Bronchial epithelial cell (primary cell): ENCODE measurements at regions not wholly inside any gene's neighbourhood (a gene's known extent, or its start where the extent isn't known, plus 50 kb on each side); places are given as distances from the start of the nearest gene placed in this dataset.

Source experiments
- DNase-seq: peaks from one replicate; pipeline ENCODE4 v3.0.0-alpha.2; 2010; ENCODE audit warnings: low read depth
- FAIRE-seq: peaks from 2 replicates; lab custom pipeline; 2011; peaks lifted over from hg19 to GRCh38; lab: Jason Lieb, UNC
- H3K27me3 ChIP-seq: 2 replicates; pipeline ENCODE4 v1.5.1; 2011; ENCODE audit warnings: low read length; ENCODE audit not compliant: control insufficient read depth, insufficient read depth
- H3K36me3 ChIP-seq: 2 replicates; pipeline ENCODE4 v1.5.1; 2011; ENCODE audit warnings: low read length; ENCODE audit not compliant: control insufficient read depth, insufficient read depth
- H3K4me3 ChIP-seq: 2 replicates; pipeline ENCODE4 v1.5.1; 2011; ENCODE audit warnings: mild to moderate bottlenecking, low read depth, low read length, control low read depth
- TF ChIP-seq, protein P1 (sequence below): IDR thresholded peaks from 2 replicates; pipeline ENCODE4 v1.5.1; 2011; ENCODE audit warnings: mild to moderate bottlenecking, moderate library complexity, low read length, control low read depth, inconsistent platforms; ENCODE audit not compliant: insufficient read depth, severe bottlenecking

GRCh38 chr4:24003496-24003895 is 113.6 kb upstream of the PPARGC1A start:
- DNase-seq (no peak), FAIRE-seq (no peak)
- Histone ChIP-seq H3K4me3 (no peak overlapping the region), H3K27me3 (no peaks in the 10 kb centered on the region), H3K36me3 (no peaks in the 10 kb centered on the region)
- TF ChIP-seq, protein P1, sequence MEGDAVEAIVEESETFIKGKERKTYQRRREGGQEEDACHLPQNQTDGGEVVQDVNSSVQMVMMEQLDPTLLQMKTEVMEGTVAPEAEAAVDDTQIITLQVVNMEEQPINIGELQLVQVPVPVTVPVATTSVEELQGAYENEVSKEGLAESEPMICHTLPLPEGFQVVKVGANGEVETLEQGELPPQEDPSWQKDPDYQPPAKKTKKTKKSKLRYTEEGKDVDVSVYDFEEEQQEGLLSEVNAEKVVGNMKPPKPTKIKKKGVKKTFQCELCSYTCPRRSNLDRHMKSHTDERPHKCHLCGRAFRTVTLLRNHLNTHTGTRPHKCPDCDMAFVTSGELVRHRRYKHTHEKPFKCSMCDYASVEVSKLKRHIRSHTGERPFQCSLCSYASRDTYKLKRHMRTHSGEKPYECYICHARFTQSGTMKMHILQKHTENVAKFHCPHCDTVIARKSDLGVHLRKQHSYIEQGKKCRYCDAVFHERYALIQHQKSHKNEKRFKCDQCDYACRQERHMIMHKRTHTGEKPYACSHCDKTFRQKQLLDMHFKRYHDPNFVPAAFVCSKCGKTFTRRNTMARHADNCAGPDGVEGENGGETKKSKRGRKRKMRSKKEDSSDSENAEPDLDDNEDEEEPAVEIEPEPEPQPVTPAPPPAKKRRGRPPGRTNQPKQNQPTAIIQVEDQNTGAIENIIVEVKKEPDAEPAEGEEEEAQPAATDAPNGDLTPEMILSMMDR = no peak

DNA sequence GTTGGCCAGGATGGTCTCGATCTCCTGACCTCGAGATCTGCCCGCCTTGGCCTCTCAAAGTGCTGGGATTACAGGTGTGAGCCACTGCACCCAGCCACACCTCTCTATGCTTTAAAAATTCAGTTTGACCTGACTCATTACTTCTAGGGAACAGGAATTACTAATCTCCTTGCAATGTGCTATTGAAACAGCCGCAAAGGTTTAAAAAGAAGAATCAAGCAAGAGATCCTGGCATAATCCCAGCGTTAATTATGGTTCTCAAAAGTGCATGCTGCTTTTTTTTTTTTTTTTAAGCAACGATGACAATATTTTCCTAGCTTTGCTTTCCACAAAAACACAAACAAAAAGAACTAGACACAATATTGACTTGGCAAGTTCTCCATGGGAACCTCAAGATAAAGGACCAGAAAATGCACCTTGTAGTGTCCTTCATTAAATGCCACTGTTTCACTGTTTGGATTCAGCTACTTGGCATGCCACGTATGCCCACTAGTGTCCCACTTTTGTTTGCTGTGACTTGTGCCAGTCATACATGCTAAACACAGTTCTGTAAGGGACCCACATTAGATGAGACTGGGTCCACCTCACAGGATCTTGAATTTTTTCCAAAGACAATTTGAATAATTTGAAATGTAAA is 112.6 kb upstream of the PPARGC1A start:
- no peak for FAIRE-seq

GRCh38 chr4:24001486-24002329 is 111.9 kb upstream of the PPARGC1A start:
- Histone ChIP-seq H3K36me3 (no peaks in the 10 kb centered on the region), H3K4me3 (no peak overlapping the region), H3K27me3 (no peaks in the 10 kb centered on the region)
- TF ChIP-seq, protein P1 = no peak
- DNase-seq (no peak), FAIRE-seq (no peak)

More for the DNA sequence above, 112.6 kb upstream of the PPARGC1A start:
- Histone ChIP-seq H3K4me3 (no peak overlapping the region), H3K36me3 (no peaks in the 10 kb centered on the region), H3K27me3 (no peaks in the 10 kb centered on the region)
- DNase-seq = peak; percentile 59
- TF ChIP-seq, protein P1 = no peak

GRCh38 chr4:24000470-24000831 is 110.6 kb upstream of the PPARGC1A start:
- TF ChIP-seq, protein P1 = no peak
- H3K27me3 ChIP-seq = no peaks in the 10 kb centered on the region
- no peak for FAIRE-seq
- H3K36me3 ChIP-seq = no peaks in the 10 kb centered on the region
- no peak overlapping the region for H3K4me3 ChIP-seq
- no peak for DNase-seq

- FAIRE-seq = no peak
- no peaks in the 10 kb centered on the region for H3K36me3 ChIP-seq
- no peak overlapping the region for H3K4me3 ChIP-seq
- TF ChIP-seq, protein P1 = no peak
- H3K27me3 ChIP-seq = no peaks in the 10 kb centered on the region
- peak; percentile 25 for DNase-seq
Observed at GRCh38 chr4:23999714-24000469, 110.0 kb upstream of the PPARGC1A start.
